ENCODE measurements at regions not wholly inside any gene's neighbourhood (a gene's known extent, or its start where the extent isn't known, plus 50 kb on each side); places are given as distances from the start of the nearest gene placed in this dataset.
"Not testable (repeated sequence)": the region's sequence is repeated elsewhere in the genome, so short reads cannot be mapped to it uniquely, and the experiment has no call there.

DNA sequence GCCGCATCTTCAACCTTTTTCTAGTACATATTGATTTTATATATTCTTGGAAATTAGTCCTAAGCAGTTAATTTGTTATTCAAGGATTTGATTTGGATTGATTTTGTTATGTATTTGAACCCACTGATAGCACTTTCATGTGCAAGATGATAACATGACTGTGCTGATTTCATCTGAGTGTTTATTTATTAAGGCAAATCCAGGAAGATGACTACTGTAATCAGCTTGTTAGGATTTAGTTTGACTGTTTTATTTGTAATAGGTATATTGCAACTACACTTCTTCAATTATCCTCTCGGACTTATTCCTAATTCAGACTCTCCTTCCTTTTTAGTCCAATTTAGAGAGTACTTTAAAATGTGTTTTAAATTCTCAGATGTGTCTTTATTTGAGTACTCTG, 75.1 kb upstream of the PRKG1 start:
- no peak for DNase-seq

DNA sequence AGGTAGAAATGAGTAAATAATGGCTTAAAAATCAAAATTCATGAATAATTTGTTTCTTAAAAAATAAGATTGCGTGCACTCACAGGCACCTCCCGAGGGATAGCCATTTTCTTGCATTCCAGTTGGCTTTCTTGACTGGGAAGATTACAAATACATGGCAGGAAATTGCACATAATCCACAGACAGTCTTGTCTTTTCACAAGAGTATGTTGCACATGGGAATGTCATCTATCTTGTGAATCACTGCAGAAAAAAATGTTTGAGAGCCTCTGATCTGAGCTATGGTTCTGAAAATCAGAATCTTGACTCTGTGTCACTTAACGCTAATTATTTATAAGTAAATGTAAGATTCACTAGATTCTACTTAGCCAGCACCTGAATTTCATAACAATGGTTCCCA, 74.1 kb upstream of the PRKG1 start:
- DNase-seq, result no peak

DNA sequence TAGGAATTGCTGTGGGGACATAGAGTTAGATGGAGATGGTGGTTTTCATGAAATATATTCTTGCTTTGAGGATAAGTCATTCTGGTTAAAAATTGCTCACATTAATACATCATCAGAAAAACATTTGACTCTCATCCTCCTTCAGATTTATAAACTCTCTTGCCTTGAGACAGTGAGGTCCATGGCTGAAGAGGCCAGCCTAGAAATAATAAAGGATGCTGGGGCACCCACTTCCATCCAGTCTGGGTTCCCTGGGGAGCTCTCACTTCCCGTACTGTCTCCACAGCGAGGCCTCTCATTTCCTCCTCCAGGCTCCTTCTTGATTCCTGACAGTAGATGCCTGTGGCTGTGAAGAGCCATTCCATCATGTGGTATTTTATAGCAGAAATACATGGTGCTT, 73.3 kb upstream of the PRKG1 start:
- DNase-seq, result no peak

DNA sequence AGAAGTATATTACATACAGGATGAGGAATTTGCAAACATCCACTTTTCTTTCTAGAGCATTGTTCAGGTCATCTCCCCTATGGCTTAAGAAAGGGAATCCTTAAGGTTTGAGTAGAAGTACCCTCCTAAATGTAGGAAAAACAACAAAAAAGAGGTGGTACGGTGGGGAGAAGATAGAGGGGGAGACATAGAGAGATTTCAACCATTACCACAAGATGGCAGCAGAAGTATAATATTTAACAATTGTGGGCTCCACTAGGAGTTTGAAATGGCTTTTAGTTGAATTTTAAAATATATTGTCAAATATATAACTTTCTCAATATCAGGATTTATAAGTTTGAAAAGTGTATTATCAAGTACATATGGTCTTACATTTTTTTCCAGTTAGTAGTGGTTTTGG, 72.7 kb upstream of the PRKG1 start:
- peak in 1 of 2 donors; percentile 5 for DNase-seq

DNA sequence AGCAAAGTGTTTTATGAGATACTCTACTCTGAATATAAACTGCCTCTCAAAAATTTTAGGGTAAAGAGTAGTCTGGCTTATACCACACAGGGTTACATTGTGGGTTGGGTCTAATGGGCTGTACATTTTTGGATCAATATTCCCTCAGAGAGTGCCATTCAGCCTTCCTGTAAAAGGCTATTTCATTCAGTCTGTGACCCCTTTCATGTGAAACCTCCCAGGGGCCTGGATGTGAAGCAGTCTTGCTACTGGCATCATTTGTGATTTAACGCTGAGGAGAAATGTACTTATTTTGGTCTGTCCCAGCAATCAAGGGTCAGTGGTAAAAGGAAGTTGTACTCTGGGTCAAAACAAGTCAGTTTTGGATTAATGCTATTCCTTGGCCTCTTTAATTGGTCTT, 71.8 kb upstream of the PRKG1 start:
- no peak for DNase-seq

DNA sequence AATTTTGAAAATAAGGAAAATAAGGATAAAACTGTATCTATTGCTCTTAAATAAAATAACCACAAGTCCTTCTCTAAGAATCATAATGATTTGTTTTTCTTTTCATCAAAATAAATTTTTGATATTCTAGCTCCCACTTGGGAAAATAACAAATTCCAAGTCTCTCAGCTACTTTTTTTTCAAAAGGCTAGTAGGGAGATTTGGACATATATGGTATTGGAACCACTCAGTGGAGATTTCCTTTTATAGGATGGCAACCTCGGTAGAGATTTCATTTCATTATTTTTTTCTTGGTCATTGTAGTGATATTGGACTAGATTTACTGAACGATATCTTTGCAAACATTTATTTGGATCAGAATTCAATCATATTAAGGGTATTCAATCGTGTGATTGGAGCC, 69.5 kb upstream of the PRKG1 start:
- DNase-seq, result no peak

DNA sequence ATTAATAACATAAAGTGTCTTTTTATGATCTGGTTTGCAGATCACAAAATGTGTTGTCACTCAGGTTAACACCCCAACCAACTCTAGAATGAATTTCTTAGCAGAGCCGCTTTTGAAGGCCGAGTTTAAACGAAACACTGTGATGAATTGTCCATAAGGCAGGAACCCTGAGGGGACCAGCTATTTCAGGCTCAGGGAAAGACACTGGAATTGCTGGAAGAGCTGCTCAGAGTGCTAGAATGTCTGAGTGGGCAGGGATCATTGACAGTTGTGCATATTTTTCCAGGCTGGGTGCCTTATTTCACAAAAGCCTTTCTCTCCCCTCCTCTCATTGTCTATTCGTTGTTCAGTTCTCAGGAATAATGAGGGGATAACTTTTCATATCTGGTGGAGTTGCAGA, 68.7 kb upstream of the PRKG1 start:
- DNase-seq, result no peak

DNA sequence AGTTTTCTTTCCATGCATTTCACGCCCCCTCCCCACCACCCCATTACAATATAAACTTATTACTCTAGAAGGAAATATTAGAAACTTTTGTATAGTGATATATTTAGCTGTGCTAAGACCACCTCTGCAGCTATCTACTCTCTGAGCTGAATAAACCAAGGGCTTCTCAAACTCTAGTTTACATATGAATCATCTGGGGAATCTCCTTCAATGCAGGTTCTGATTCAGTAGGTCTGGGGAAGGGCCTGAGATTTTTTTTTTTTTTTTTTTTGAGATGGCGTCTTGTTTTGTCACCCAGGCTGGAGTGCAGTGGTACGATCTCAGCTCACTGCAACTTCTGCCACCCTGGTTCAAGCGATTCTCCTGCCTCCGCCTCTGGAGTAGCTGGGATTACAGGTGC, 67.6 kb upstream of the PRKG1 start:
- no peak for DNase-seq

DNA sequence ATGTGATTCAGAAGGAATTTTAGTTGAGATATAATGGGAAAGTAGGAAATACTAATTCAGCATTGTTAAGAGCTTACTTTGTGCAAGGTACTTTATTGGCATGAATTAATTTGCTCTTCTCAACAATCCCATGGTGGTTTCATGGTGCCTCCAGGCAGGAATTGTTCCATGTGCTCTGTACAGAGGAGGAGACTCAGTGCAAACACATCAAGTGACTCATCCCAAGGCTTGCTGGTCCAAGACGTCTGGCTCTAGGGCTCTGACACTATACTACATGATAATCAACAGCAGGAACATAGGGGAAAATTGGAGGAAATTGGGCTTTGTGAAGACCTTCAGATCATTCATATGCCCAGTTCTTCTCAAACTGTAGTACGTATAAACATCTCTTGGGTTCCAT, 66.5 kb upstream of the PRKG1 start:
- no peak for DNase-seq

DNA sequence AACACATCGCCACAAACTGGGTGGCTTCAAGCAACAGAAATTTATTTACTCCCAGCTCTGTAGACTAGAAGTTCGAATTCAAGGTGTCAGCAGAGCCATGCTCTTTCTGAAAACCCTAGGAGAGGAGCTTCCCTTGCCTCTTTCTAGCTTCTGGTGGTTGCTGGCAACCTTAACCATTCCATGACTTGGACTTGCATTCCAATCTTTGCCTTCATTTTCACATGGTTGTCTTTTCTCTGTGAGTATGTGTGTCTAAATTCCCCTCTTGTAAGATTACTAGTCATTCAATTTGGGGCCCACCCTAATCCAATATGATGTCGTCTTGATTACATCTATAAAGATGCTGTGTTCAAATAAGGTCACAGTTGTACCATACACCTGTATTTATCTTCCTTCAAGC, 65.9 kb upstream of the PRKG1 start:
- no peak for DNase-seq

DNA sequence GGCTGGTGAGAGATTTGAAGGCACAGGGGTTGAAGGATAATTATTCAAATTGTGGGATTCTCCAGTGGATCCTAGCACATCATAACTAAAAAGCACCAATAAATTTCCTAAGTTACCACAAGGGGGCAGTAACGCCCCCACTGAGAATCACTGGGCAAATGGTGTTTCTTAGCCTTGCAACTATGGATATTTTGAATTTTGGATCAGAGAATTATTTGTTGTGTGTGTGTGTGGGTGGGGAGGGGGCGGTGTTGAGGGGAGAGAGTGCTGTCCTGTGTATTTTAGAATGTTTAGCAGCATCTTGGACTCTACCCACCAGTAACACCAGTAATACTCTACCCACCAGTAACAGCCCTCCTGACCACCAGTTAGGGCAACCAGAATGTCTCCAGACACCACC, 63.3 kb upstream of the PRKG1 start:
- peak in 1 of 2 donors; percentile 34 for DNase-seq

DNA sequence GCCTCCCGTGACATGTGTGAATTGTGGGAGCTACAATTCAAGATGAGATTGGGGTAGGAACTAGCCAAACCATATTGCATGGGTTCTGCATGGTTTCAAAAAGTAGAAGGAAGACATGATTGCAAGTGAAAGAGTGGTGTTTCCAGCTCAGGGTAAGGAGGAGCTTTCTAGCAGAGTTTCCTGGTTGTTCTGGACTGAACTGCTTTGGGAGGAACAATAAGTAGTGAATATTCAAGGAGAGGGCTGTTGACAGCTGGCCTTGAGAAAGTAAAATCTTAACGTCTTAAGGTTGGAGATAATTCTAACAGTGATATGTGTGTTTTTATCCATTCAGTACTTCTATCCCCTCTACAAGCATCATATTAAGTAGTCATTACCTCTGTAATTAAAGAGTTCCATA, 62.2 kb upstream of the PRKG1 start:
- DNase-seq, result no peak

DNA sequence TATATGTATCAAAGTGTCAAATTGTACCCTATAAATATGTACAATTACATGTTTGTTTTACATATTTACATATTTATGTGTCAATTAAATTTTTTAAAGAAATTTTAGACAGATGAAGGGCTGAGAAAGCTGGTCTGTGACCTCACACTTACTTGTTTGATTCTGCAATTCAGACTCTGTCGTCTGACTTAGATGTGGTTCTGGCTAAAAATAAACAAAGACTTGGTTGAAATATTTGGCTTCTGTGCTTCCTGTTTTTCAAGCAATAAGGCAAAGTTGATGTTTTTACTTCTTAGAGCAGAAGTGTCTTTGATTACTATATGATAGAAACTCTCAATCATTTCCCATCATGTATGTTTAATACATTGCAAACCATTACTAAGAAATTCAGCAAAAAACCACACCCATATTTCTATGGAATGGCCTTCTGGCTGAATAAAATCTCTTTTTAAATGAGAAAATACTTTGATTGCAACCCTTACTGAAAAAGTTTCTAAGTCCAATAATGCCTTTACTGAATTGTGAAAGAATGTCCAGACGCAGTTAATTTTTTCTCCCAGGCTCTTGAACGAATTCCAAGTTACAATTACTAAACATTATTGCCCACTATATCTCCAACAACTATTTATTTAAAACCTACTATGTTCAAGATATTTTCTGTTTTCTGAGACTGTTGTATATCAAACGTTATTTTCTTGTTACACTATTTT, 59.5 kb upstream of the PRKG1 start:
- DNase-seq, result no peak

DNA sequence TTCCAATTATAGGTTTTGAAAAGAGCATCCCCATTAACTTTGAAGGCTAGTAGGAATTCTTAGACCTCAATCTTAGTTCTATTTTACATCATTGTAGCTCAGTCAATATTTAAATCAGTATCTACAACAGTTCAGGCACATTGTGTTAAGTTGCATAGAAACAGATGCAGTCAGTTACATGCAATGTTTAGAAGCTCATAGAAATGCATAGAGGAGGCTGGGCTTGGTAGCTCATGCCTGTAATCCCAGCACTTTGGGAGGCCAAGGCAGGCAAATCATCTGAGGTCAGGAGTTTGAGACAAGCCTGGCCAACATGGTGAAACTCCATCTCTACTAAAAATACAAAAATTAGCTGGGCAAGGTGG, 58.9 kb upstream of the PRKG1 start:
- not testable (repeated sequence) for DNase-seq

DNA sequence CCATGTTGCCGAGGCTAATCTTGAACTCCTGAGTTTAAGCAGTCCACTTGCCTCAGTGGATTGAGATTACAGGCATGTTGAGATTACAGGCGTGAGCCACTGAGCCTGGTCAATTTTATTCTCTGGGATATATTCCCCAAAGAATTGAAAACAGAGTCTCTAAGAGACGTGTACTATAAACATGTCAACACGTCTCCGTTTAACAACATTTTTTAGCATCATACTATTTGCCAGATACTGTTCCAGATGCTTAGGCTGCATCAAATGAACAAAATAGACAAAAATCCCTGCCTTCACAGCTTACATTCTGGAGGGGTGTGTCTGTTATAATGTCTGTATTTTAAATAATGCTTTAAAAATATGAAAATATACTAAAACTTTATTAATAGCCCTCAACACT, 54.1 kb upstream of the PRKG1 start:
- DNase-seq, result no peak

DNA sequence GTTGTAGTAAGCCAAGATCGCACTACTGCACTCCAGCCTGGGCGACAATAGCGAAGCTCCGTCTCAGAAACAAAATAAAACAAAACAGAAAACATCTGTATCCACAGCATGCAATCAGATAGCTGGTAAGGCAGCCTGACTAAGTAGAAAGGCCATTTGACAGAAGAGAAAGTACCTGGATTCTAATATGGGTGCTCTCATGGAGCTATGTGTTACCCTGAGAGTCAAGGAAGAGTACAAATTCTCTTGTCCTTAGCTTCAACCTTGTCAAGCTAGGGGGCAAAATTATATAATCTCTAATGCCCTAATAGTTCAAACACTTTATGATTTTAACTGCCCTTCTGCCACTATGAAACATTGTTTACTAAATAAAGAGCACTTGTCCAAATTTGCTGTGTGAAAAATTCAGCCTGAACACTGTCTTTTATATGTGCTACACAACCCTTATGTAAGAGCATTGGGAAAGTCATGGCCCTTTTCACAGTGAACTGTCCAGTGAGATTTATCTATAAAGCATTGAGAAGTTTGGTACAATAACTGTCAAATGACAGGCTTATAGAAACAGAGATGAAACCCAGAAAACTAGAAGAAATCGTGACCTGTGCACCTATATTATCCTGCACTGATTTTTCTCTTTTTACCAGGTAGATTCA, 51.2 kb upstream of the PRKG1 start:
- DNase-seq, result no peak

DNA sequence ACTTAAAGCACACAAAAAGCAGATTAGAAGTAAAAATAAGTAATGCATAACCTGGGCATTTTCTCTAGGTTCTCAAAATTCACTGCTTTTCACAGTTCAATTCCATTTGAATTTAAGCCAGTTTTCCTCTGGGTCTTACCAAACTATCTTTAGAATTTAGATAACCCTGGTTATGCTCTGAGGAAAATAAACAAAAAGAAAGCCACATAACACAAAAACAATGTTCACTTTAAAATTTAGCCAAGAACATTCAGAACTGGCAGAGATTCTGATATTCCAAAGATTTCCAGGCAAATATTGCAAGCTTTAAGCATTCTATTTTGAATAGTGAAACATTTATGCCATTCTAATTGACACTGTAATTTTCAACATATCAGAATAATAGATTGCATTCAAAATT, 50.7 kb upstream of the PRKG1 start:
- DNase-seq, result no peak
